Activated T-cell treated with anti-CD3 and anti-CD28 coated beads, Interleukin-2, amount 50 U/mL, for 24 hours (primary cell): ENCODE measurements at regions not wholly inside any gene's neighbourhood (a gene's known extent, or its start where the extent isn't known, plus 50 kb on each side); places are given as distances from the start of the nearest gene placed in this dataset.

Source experiments
- DNase-seq: peaks from one replicate; pipeline ENCODE4 v3.0.0-alpha.2; 2020
- H3K27ac Mint-ChIP-seq: 2 replicates; pipeline ENCODE4 v1.8.0; 2020; ENCODE audit warnings: mild to moderate bottlenecking, mixed read lengths
- H3K27me3 Mint-ChIP-seq: 2 replicates; pipeline ENCODE4 v1.8.0; 2020; ENCODE audit warnings: mixed read lengths
- H3K36me3 Mint-ChIP-seq: 2 replicates; pipeline ENCODE4 v1.8.0; 2020; ENCODE audit warnings: low read depth, mixed read lengths
- H3K4me1 Mint-ChIP-seq: 2 replicates; pipeline ENCODE4 v1.8.0; 2020; ENCODE audit warnings: low read depth, mixed read lengths
- H3K4me3 Mint-ChIP-seq: 2 replicates; pipeline ENCODE4 v1.8.0; 2020; ENCODE audit warnings: mild to moderate bottlenecking, moderate library complexity, mixed read lengths
- H3K9me3 Mint-ChIP-seq: 2 replicates; pipeline ENCODE4 v1.8.0; 2020; ENCODE audit warnings: mixed read lengths

DNA sequence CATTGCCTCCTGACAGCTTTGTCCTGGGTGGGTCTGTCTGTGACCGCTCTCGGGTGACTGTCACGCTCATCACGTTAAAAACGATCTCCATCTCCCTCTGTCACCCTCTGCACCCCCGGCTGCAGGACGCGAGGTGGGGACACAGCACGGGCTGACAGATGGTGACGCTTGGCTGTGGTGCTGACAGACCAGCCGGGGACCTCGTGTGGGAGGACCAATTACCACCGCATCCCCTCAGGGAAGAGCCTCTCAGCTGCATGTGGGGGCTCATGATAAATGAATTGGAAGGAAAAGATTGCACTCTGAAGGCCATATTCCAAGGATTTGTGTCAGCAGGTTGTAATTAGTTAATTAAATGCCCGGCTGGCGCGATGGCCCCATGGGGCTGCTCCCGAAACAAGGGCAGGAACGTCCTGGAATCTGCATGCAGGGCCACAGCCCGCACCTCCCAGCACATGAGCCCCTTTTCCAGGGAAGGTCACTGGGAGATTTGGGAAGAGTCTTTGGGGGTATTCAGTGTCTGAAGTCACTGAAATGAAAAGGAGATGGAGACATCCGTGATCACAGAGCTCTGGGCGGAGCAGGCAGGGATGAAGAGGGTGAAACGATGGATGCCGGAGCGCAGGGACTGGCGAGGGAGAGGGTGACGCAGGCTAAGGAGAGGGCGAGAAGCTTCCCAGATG lies 87.1 kb downstream of the ERMARD start:
- no peaks in the 10 kb centered on the region for H3K4me1 Mint-ChIP-seq
- no peak overlapping the region for H3K4me3 Mint-ChIP-seq
- DNase-seq, result no peak
- no peaks in the 10 kb centered on the region for H3K9me3 Mint-ChIP-seq
- H3K27me3 Mint-ChIP-seq, result peaks cover 29% of the 10 kb centered on the region
- H3K36me3 Mint-ChIP-seq, result no peaks in the 10 kb centered on the region
- H3K27ac Mint-ChIP-seq, result no peak overlapping the region

DNA sequence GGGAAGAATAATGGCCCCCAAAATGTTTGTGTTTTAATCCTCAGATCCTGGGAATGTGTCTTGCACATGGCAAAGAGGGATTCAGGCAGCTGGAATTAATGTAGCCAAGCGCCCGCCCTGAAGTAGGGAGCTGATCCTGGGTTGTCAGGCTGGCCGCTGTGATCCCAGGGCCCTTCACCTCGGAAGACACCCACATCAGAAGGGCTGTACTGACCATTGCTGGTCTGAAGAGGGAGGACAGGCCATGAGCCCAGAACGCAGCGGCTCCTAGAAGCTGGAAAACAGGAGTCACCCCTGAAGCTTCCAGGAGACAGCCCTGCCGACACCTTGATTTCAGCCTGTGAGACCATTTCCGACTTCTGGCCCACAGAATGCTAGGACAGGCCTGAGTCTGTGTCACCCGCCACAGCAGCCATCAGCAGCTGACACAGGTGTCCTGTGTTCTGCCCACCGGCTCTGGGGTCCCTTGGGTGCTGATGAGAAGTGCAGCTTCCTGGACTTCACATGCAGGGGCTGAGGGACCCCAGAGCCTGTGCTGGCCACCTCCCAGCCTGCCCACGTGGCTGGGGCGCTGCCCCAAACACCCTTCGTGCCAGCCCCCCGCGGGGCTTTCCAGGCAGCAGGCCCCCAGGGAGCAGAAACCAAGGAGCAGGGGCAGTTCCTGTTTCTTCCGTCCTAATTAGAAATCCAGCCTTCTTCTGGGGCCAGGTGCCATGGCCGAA lies 86.3 kb downstream of the ERMARD start:
- no peak for DNase-seq
- Mint-ChIP-seq H3K9me3 (no peaks in the 10 kb centered on the region), H3K27ac (no peak overlapping the region), H3K4me3 (no peak overlapping the region), H3K27me3 (peaks cover 36% of the 10 kb centered on the region), H3K36me3 (no peaks in the 10 kb centered on the region), H3K4me1 (no peaks in the 10 kb centered on the region)

DNA sequence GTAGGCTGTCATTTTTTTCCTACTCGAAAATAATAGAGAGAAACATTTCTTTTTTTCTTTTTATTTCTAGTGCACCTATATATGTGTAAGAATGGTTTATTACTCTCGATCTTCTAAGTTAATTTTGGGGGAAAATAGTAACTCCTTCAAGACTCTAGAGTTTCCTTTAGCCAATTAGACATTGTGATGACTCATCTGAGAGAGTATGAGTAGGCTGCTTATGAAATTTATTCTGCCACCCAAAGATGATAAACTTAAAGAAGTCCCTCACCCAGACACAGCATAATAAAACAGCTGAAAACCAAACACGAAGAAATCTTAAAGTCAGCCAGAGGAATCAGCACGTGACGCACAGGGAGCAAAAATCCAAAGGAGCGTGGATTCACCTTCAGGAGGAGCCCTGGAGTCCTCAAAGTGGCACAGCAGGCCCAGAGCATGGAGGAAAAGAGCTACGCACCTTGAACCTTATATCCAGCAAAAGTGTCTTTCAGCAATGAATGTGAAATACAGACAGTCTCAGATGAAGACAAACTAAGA lies 81.9 kb downstream of the ERMARD start:
- no peak for DNase-seq
- Mint-ChIP-seq H3K36me3 (no peaks in the 10 kb centered on the region), H3K27me3 (peaks cover 62% of the 10 kb centered on the region), H3K4me3 (no peak overlapping the region), H3K9me3 (no peaks in the 10 kb centered on the region), H3K27ac (no peak overlapping the region), H3K4me1 (peaks cover 3% of the 10 kb centered on the region)

DNA sequence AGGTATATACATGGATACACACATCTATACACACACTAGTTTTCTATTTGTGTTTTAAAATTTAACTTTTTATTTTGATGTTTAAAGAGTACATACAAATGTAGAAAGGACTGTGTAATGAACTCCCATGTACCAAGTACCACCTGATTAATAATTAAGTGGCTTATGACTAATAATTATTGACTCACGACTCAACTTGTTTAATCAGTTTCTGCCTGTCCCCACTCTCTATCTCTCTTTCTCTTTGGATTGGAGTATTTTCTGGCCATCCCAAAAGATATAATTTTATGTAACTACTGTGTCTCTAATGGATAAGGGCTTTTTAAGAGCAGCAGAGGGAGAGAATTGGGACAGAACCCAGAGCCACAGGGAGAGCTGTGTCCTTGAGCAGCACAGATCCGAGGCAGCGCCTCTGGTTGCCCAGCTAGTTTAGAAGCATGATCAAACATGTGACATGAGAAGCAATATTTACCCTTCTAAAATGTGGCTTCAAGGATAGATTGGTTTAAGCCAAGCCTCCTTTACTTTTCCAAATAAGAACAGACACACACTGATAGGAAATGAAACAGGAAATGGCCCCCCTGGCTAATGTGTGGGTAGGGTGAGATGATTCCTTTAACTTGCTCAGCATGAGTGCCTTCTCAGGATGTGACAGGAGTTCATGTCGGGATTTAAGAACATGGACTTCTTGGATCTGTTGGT lies 81.0 kb downstream of the ERMARD start:
- H3K27me3 Mint-ChIP-seq, result peaks cover 64% of the 10 kb centered on the region
- no peak overlapping the region for H3K4me3 Mint-ChIP-seq
- H3K9me3 Mint-ChIP-seq, result no peaks in the 10 kb centered on the region
- H3K36me3 Mint-ChIP-seq, result no peaks in the 10 kb centered on the region
- H3K27ac Mint-ChIP-seq, result no peak overlapping the region
- no peak for DNase-seq
- H3K4me1 Mint-ChIP-seq, result peaks cover 3% of the 10 kb centered on the region

GRCh38 chr6:169831450-169832246 lies 80.2 kb downstream of the ERMARD start:
- peaks cover 3% of the 10 kb centered on the region for H3K4me1 Mint-ChIP-seq
- peak; percentile 83 for DNase-seq
- H3K27me3 Mint-ChIP-seq, result peaks cover 72% of the 10 kb centered on the region
- no peaks in the 10 kb centered on the region for H3K36me3 Mint-ChIP-seq
- no peak overlapping the region for H3K27ac Mint-ChIP-seq
- H3K9me3 Mint-ChIP-seq, result no peaks in the 10 kb centered on the region
- no peak overlapping the region for H3K4me3 Mint-ChIP-seq
